PC-9 (cell line): ENCODE measurements at regions not wholly inside any gene's neighbourhood (a gene's known extent, or its start where the extent isn't known, plus 50 kb on each side); places are given as distances from the start of the nearest gene placed in this dataset.

Experiments
- EZH2 ChIP-seq: fragments of 200-600 bp; sonication (generic); IDR thresholded peaks from 2 replicates; pipeline ENCODE4 v1.8.0; 2017; ENCODE audit warnings: antibody characterized with exemption, low read depth
- TF ChIP-seq, protein P1 (sequence below): fragments of 200-600 bp; sonication (generic); conservative IDR thresholded peaks from 2 replicates; pipeline ENCODE4 v1.6.1; 2017; ENCODE audit warnings: mixed run types, antibody characterized with exemption, mild to moderate bottlenecking, moderate library complexity

DNA sequence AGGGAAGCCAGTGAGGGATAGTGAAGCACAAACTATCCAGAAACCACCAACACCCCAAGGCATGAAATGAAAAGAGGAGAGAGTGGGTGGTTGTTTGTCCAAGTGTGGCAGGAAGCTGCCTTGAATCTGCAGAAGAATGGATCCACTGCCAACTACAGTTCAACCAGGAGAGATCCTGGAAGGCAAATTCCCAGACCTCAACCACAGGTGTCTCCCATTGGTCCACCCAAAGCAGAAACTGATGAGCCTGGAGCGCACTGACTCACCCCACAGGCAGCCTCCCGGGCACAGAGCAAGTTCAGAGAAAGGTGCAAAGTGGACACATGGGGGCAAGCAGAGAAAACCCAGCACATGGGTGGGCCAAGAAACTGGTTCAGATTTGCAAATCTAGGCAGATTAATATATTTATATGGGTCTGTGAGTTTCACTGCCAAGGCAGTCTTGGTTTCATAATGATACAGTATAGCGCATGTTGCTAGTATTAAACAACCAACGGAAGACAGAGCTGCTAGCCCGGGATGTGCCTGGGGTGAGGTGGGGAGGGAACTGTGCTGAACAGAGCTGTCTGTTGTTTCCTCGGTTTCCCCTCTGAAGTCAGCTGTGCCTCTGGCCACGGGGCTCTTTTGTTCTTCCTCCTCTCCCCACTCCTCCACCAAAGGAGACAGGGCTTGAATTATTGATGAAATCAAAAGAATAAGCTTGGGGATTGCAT lies 416.2 kb upstream of the CCDC196 start:
- TF ChIP-seq, protein P1, sequence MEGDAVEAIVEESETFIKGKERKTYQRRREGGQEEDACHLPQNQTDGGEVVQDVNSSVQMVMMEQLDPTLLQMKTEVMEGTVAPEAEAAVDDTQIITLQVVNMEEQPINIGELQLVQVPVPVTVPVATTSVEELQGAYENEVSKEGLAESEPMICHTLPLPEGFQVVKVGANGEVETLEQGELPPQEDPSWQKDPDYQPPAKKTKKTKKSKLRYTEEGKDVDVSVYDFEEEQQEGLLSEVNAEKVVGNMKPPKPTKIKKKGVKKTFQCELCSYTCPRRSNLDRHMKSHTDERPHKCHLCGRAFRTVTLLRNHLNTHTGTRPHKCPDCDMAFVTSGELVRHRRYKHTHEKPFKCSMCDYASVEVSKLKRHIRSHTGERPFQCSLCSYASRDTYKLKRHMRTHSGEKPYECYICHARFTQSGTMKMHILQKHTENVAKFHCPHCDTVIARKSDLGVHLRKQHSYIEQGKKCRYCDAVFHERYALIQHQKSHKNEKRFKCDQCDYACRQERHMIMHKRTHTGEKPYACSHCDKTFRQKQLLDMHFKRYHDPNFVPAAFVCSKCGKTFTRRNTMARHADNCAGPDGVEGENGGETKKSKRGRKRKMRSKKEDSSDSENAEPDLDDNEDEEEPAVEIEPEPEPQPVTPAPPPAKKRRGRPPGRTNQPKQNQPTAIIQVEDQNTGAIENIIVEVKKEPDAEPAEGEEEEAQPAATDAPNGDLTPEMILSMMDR = no peak
- no peak for TF ChIP-seq EZH2
